GM12872 (cell line): ENCODE measurements at regions not wholly inside any gene's neighbourhood (a gene's known extent, or its start where the extent isn't known, plus 50 kb on each side); places are given as distances from the start of the nearest gene placed in this dataset.

Experiments
- CTCF ChIP-seq: IDR thresholded peaks from 3 replicates; pipeline ENCODE4 v1.5.1; 2011; ENCODE audit warnings: low read depth, mild to moderate bottlenecking, low read length, moderate library complexity; ENCODE audit not compliant: insufficient read depth

DNA sequence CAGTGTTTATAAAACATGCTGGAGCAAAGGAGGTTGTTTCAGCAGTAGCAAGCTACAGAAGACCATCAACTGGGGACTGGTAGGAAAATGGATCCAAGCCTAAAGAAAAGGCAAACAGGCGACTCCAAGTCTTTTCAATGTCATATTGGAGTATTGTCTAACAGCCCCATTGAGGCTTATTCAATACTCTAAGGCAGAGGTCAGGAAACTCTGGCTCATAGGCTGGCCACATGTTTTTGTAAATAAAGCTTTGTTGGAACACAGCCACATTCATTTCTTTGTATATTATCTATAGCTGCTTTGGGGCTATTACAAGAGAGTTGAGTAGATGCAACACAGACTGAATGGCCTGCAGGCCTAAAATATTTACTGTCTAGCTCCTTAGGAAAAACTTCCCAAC lies 77.5 kb downstream of the RPL22L1 start:
- no peak for TF ChIP-seq CTCF

DNA sequence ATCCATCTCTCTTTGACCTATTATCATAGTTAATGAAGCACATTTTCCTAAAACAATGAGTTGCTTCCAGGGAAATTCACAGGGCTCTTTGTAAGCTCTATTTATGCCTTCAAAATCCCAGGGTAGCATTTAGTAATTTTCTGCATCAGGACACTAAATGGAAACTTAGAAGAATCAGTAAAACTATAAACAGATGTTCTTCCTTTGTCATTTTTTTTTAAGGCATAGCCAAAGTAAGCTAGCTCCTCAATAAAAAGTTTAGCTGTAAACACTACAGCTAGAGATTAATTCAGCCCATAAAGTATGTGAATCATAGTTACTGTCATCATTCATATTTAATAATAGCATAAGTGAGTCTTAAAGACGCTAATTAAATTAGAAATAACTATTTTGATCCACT lies 79.3 kb downstream of the RPL22L1 start:
- TF ChIP-seq CTCF = no peak

DNA sequence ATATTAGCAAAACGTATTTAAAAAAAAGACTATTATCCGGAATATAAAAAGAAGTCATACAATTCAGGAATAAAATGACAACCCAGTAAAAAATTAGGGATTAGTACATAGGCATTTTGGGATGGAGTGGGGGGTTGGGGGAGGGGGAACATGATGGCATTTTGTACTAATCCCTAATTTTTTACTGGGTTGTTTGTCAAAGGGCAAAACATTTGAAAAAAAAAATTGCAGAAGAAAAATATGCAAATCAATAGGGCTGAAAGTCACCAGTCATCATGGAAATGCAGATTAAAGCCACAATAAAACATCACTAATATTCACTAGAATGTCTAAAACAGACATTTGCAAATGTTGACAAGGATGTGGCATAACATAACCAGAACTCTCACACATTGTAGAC lies 82.5 kb downstream of the RPL22L1 start:
- TF ChIP-seq CTCF = no peak

DNA sequence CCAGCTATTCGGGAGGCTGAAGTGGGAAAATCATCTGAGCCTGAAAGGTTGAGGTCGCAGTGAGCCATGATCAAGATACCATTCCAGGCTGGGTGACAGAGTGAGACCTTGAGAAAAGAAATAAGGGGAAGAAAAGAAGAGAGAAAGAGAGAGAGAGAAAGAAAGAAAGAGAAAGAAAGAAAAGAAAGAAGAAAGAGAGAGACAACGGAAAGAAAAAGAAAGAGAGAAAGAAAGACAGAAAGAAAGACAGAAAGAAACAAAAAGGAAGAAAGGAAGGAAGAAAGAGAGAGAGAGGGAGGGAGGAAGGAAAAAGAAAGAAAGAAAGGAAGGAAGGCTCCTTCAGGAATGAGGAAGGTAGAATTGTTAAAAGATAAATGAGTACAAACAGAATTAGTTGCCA lies 84.5 kb downstream of the RPL22L1 start:
- TF ChIP-seq CTCF = no peak

DNA sequence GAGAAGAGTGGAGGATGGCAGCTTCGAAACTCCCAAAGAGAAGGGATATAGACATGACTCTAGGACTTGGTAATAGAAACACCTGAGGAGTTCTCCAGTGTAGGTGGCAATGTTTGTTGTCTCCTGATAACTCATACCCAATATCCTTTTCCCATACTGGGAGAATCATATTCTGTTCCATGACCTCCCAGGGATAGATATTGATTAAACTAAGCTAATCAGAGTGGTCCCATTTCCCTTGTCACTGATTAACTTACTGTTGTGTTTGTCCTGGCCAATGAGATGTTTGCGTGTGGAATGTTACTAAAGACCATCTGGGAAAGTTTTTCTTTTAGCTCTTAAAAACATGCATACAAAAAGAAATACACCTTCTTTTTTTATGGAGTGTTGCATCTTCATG lies 85.6 kb downstream of the RPL22L1 start:
- no peak for TF ChIP-seq CTCF

DNA sequence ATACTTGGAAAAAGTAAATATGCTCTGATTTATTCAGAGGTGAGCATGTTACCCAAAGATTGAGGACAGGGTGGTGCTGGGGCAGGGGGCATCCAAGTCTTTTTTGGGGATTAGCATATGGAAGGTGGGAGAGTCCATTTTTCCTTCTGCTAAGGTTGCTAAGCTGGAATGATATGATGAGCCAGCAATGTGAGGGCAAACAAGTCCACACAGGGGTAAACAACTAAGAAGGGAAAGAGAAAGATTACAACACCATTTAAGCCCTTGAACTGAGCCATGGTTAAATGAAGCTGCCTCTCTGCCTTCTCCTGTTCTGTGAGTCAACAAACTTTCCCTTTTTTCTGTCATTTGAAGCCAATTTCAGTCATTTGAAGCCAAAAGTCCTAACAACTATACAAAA lies 89.0 kb downstream of the RPL22L1 start:
- TF ChIP-seq CTCF = no peak

DNA sequence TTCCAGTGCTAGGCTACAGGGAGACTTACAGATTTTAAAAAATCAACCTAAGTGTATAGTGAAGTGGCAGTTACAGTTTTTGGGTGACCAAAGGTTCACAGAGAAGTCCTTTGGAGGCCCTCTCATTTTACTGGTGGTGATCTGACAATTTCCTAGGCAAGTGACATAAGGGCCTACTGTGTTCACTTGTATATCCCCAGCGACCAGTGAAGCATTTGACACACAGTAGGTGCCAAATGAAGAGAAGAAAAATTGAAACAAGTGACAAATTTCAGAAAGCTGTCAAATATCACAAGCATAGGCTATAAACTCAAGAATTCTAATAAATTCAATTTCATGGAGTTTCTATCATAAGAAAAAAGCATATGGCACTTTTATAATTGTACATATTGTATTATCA lies 89.5 kb downstream of the RPL22L1 start:
- no peak for TF ChIP-seq CTCF
